ENCODE measurements at regions not wholly inside any gene's neighbourhood (a gene's known extent, or its start where the extent isn't known, plus 50 kb on each side); places are given as distances from the start of the nearest gene placed in this dataset.

- no peak for TF ChIP-seq CTCF (IDR thresholded peaks at IDR 0.05)
- TF ChIP-seq POLR2A (IDR thresholded peaks at IDR 0.05), result no peak
Observed at GRCh38 chr12:89212339-89212771, 139.9 kb downstream of the DUSP6 start.
